HG02981 (cell line): ENCODE measurements at regions not wholly inside any gene's neighbourhood (a gene's known extent, or its start where the extent isn't known, plus 50 kb on each side); places are given as distances from the start of the nearest gene placed in this dataset.
A peak's percentile ranks its signal among the peaks of the same experiment; 100 is the strongest.

ENCODE experiments used
- ATAC-seq: cut with Tn5 transposase; IDR thresholded peaks from one replicate; pipeline ENCODE4 v1.9.1; 2021; ENCODE audit warnings: mild to moderate bottlenecking, moderate library complexity; ENCODE audit not compliant: unreplicated experiment

GRCh38 chr1:224846119-224846907 lies 83.2 kb upstream of the DNAH14 start:
- no peak for ATAC-seq

GRCh38 chr1:224850446-224850845 lies 79.0 kb upstream of the DNAH14 start:
- ATAC-seq: no peak

- ATAC-seq: peak; percentile 66
These were observed 78.1 kb upstream of the DNAH14 start for GRCh38 chr1:224851210-224851847.

- peak; percentile 24 for ATAC-seq
These were observed 77.6 kb upstream of the DNAH14 start for GRCh38 chr1:224851848-224852261.

GRCh38 chr1:224852901-224853568 lies 76.4 kb upstream of the DNAH14 start:
- ATAC-seq: no peak

- no peak for ATAC-seq
These were observed 72.5 kb upstream of the DNAH14 start for GRCh38 chr1:224856973-224857372.

GRCh38 chr1:224859651-224860050 lies 69.8 kb upstream of the DNAH14 start:
- ATAC-seq: no peak

- ATAC-seq: no peak
These were observed 68.8 kb upstream of the DNAH14 start for GRCh38 chr1:224860488-224861338.

GRCh38 chr1:224861339-224861716 lies 68.1 kb upstream of the DNAH14 start:
- ATAC-seq: no peak

- ATAC-seq: no peak
These were observed 66.0 kb upstream of the DNAH14 start for GRCh38 chr1:224863486-224863885.

GRCh38 chr1:224864006-224864405 lies 65.5 kb upstream of the DNAH14 start:
- no peak for ATAC-seq

GRCh38 chr1:224865510-224865909 lies 64.0 kb upstream of the DNAH14 start:
- ATAC-seq: no peak

GRCh38 chr1:224866940-224867339 lies 62.5 kb upstream of the DNAH14 start:
- no peak for ATAC-seq

GRCh38 chr1:224867715-224868114 lies 61.8 kb upstream of the DNAH14 start:
- ATAC-seq: no peak

- no peak for ATAC-seq
These were observed 56.5 kb upstream of the DNAH14 start for GRCh38 chr1:224872832-224873433.

GRCh38 chr1:224873434-224874369 lies 55.8 kb upstream of the DNAH14 start:
- no peak for ATAC-seq

GRCh38 chr1:224874775-224875174 lies 54.7 kb upstream of the DNAH14 start:
- ATAC-seq: no peak

GRCh38 chr1:224879162-224879803 lies 50.2 kb upstream of the DNAH14 start:
- no peak for ATAC-seq
